Adrenal gland (tissue), 5 donors: ENCODE measurements at regions not wholly inside any gene's neighbourhood (a gene's known extent, or its start where the extent isn't known, plus 50 kb on each side); places are given as distances from the start of the nearest gene placed in this dataset.

Source experiments
- CTCF ChIP-seq, 6 experiments: fragments of 450-650 bp in 4 of 6; fragments of 200-600 bp in 2 of 6; sonication (generic) in 1 of 6; IDR thresholded peaks; 1 replicate in 5 of 6; 2 replicates in 1 of 6; pipeline versions ENCODE4 v1.5.1 to v1.8.0; 2016 to 2021; ENCODE audit warnings: antibody characterized with exemption in 6 of 6, mild to moderate bottlenecking in 2 of 6, moderate library complexity in 1 of 6
- POLR2A ChIP-seq, 2 donors: fragments of 450-650 bp; IDR thresholded peaks; one replicate each; pipeline ENCODE4 v1.6.1; 2017; ENCODE audit warnings: antibody characterized with exemption in 2 of 2, mild to moderate bottlenecking in 2 of 2, moderate library complexity in 1 of 2
- donor health status: DM: no; HTN: no; CAD: no.

- TF ChIP-seq CTCF (IDR thresholded peaks at IDR 0.05) (no peak), POLR2A (IDR thresholded peaks at IDR 0.05) (no peak)
Observed at GRCh38 chr5:87152886-87153285, 114.8 kb upstream of the RASA1 start.
